ENCODE measurements at regions not wholly inside any gene's neighbourhood (a gene's known extent, or its start where the extent isn't known, plus 50 kb on each side); places are given as distances from the start of the nearest gene placed in this dataset.

DNA sequence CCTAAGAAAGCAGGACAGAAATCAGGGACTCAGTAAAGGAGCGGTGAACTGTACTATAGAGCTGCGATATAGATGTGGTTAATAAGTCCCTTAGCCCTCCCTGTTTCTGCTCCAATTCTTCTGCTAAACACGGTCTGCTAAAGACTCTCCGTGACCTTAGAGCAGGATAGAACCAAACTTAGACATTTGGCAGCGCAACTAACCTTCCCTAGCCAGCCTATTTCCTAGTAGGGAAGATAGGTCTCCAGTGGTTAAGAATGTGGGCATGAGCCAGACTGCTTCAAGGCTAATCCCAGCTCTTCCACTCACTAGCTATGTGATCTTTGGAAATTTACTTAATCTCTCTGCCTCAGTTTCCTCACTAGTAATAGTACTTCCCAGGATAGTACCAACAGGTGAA is 193.6 kb upstream of the IL12A start:
- no peaks in the 10 kb centered on the region for H3K27me3 ChIP-seq
- ATAC-seq, result peak; percentile 70 to 84 (median 78)
- H3K4me3 ChIP-seq, result no peak overlapping the region
- TF ChIP-seq CTCF (IDR thresholded peaks at IDR 0.05), result no peak
- H3K36me3 ChIP-seq, result no peaks in the 10 kb centered on the region
- no peaks in the 10 kb centered on the region for H3K9me3 ChIP-seq
- peaks cover 6 to 82% (median 63%) of the 10 kb centered on the region in 9 donors for H3K4me1 ChIP-seq
- intact Hi-C loops (cut with DNase I), result loop anchor here in 1 of 10 donors (5.0 kb wide), 1 partner anchor 33 kb away; no protein-coding TSS in a partner anchor
- peak in 1 of 2 donors; percentile 38 for DNase-seq
- peak overlapping the region; percentile 44 to 80 (median 58) for H3K27ac ChIP-seq
- WGBS, 2 donors, result 45 to 54% methylated on average over 5 of the region's 5 CpGs

- no peaks in the 10 kb centered on the region for H3K27me3 ChIP-seq
- H3K36me3 ChIP-seq, result no peaks in the 10 kb centered on the region
- intact Hi-C loops (cut with DNase I), result loop anchor here in 3 of 10 donors (2.0 to 5.0 kb wide), 2 partner anchors 31 to 33 kb away; no protein-coding TSS in a partner anchor
- ATAC-seq (peak in 1 of 8 donors; percentile 4), DNase-seq (no peak)
- H3K4me1 ChIP-seq, result peaks cover 6 to 88% (median 70%) of the 10 kb centered on the region in 9 donors
- WGBS, 2 donors, result 75 to 86% methylated on average over 2 of the region's 2 CpGs
- no peak for TF ChIP-seq CTCF (IDR thresholded peaks at IDR 0.05)
- peak overlapping the region in 9 of 10 donors; percentile 44 to 80 (median 61) for H3K27ac ChIP-seq
- no peaks in the 10 kb centered on the region for H3K9me3 ChIP-seq
- no peak overlapping the region for H3K4me3 ChIP-seq
Measured at GRCh38 chr3:159795681-159796175, 192.9 kb upstream of the IL12A start.

DNA sequence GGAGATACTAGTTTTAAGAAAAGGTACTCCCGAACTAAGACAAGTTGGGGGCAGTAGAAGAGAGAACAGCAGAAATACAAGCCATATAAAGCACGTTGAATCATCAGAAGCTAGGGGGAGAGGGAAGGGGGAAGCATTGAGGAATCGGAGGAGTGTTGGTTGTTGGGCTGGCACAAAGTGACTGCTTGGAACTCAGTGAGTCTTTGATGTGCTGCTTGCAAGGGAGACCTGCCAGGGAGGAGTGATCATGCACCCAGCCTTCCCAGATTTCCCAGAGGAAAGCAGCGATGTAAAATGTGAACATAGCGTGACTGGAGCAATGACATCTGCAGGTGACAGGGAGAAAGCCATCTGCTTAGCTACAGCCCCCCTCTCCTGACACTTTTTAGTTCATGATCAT is 192.4 kb upstream of the IL12A start:
- Histone ChIP-seq H3K4me3 (no peak overlapping the region), H3K36me3 (no peaks in the 10 kb centered on the region), H3K27ac (peak overlapping the region in 8 of 10 donors; percentile 48 to 80 (median 65)), H3K4me1 (peaks cover 10 to 93% (median 75%) of the 10 kb centered on the region in 9 donors), H3K9me3 (no peaks in the 10 kb centered on the region), H3K27me3 (no peaks in the 10 kb centered on the region)
- intact Hi-C loops (cut with DNase I), result loop anchor here in 3 of 10 donors (2.0 to 5.0 kb wide), 2 partner anchors 31 to 34 kb away; no protein-coding TSS in a partner anchor
- TF ChIP-seq CTCF (IDR thresholded peaks at IDR 0.05), result peak in 1 of 9 donors; percentile 6
- DNase-seq (no peak), ATAC-seq (peak in 5 of 8 donors; percentile 8 to 43 (median 28))
- WGBS, 2 donors, result 60 to 64% methylated on average over 5 of the region's 5 CpGs

DNA sequence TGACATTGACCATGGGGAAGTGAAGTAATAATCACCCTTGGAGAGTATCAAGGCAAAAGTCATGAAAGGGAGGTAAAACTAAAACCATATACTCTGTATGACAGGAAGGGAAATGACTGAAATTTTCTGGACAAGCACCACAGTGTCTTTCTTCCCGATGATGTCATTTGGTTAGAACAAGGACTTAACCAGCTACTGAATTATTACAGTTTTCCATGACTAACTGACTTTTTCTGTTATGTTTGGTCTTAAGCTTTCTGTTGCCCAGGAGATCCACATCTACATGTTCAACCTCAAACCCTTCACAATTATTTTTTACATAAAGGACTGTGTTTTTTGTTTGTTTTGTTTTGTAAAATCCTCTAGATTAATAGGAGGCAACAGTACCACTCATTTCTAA is 191.9 kb upstream of the IL12A start:
- Histone ChIP-seq H3K27ac (peak overlapping the region in 8 of 10 donors; percentile 49 to 80 (median 65)), H3K9me3 (no peaks in the 10 kb centered on the region), H3K27me3 (no peaks in the 10 kb centered on the region), H3K4me3 (no peak overlapping the region), H3K36me3 (no peaks in the 10 kb centered on the region), H3K4me1 (peaks cover 10 to 94% (median 75%) of the 10 kb centered on the region in 9 donors)
- no peak for TF ChIP-seq CTCF (IDR thresholded peaks at IDR 0.05)
- 24 to 45% methylated on average over 1 of the region's 1 CpG for WGBS, 2 donors
- peak in 6 of 8 donors; percentile 22 to 66 (median 56) for ATAC-seq
- no peak for DNase-seq
- intact Hi-C loops (cut with DNase I), result loop anchor here in 3 of 10 donors (2.0 to 5.0 kb wide), 2 partner anchors 32 to 34 kb away; no protein-coding TSS in a partner anchor
